COLO829 (cell line): ENCODE measurements at regions not wholly inside any gene's neighbourhood (a gene's known extent, or its start where the extent isn't known, plus 50 kb on each side); places are given as distances from the start of the nearest gene placed in this dataset.
"Not testable (repeated sequence)": the region's sequence is repeated elsewhere in the genome, so short reads cannot be mapped to it uniquely, and the experiment has no call there.

Experiments
- DNase-seq: peaks from one replicate; pipeline ENCODE4 v3.0.0; 2012; ENCODE audit warnings: low spot score

GRCh38 chr3:66552846-66553245 is 52.0 kb upstream of the LRIG1 start:
- DNase-seq, result no peak

DNA sequence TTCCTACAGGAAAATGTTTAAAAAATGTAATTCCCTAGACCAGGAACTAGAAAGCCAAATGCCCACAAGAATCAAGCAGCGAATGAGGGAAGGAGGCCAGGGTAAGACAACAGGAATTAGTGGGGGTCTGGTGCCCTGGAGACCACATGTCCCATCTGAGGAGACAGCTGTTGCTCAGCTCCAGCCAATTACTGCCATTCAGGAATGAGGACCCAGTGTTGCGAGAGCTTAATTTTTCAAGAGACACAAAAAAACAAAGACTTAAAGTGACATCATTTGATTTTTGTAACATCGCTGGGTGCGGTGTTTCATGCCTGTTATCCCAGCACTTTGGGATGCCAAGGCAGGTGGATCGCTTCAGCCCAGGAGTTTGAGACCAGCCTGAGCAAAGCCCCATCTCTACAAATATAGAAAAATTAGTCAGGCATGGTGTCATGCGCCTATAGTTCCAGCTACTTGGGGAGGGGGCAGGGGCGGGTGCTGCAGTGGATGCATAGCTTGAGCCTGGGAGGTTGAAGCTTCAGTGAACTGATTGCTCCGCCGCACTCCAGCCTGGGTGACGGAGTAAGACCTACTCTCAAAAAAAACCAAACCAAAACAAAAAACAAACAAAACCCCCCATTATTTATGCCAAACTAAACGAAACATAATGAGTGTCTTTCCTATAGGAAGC is 52.8 kb upstream of the LRIG1 start:
- DNase-seq, result no peak

DNA sequence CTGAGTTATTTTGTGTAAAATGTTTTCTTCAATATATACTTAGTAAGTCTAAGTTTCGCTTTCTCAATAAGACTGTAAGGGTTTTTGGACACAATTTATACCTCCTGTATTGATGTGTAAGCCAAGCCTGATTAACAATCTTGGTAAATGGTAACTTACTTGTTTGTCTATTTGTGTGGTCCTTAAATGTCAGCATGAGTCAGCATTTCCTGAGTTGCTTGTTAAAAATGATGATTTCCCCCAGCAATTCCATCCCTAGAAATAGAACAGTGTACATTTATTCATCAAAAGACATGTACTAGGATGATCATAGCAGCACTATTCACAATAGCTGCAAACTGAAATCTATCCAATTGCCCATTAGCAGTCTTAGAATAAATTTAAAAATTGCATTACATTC is 53.4 kb upstream of the LRIG1 start:
- DNase-seq, result peak; percentile 59

GRCh38 chr3:66555214-66555844 is 54.5 kb upstream of the LRIG1 start:
- peak; percentile 45 for DNase-seq

GRCh38 chr3:66557170-66557569 is 56.3 kb upstream of the LRIG1 start:
- no peak for DNase-seq

- DNase-seq, result not testable (repeated sequence)
Observed at GRCh38 chr3:66559924-66560323, 59.1 kb upstream of the LRIG1 start.

DNA sequence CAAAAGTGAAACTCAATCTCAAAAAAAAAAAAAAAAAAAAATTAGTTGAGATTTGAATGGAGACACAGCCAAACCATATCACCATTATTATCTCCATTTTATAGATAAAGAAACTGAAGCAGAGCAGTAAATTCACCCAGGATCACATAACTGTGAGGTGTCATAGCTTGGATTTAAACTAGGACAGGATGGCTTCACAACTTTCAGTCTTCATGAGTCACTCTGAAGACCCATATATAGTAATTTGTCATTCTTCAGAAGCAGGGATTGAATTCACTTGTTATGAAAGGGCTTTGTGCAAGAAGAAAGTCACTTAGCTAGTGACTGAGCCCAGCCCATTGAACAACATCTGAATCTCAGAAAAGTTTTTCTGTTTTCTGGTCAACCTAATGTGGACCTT is 60.5 kb upstream of the LRIG1 start:
- DNase-seq, result no peak

DNA sequence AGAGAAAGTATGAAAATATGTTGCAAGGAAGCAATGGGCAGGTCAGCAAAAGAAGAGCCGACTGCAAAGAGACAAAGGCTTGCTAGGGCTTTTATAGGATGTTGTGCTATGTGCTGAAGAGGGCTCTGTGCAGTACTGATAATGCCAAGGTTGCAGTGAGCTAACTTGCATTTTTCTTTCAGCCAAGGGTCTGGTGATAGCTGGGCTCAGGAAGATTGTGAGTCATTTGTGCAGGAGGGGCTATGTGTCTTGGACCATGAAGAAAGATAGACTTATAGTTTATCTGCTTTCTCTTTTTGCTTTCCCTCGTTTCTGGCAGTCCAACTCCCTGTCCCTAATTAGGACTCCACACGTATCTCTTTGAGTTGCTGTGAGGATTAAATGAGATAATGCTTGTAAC is 64.5 kb upstream of the LRIG1 start:
- no peak for DNase-seq

- no peak for DNase-seq
Observed at GRCh38 chr3:66567077-66567476, 66.3 kb upstream of the LRIG1 start.

- no peak for DNase-seq
Observed at GRCh38 chr3:66572090-66572675, 71.4 kb upstream of the LRIG1 start.

DNA sequence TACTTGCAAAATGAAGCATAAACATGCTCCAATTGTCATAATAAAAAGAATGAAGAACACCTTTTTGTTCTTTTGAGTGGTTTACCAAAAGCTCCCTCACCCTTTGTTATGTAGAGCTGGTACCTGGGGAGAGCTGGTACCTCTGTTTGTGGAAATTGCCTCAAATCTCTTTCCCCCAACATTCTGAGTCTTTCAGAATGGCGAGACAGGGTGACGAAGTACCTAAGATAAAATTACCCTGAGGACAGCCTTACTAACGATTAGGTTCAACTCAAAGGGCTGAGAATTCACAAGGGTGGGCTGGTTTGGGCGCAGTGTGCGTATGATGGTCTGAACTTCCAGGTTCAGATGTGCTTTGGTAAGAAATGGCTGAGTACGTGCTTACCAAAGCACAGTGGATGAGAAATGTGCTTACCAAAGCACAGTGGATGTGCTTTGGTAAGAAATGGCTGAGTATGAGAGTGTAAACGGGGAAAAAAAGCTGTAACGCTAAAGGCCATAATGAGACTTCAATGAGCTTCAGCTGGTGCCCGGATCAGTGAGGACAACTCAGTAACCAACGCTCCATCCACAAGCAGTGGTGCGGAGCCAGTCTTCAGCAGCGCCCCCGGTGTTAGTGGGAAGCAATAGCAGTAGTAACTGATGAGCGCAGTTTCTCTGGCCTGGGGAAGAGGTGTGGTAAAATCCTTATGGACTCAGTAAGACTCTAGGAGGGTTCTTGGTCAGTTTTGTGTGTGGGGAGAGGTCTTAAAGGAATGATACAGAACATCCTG is 72.3 kb upstream of the LRIG1 start:
- no peak for DNase-seq

GRCh38 chr3:66574091-66574490 is 73.3 kb upstream of the LRIG1 start:
- DNase-seq, result no peak

- DNase-seq, result no peak
Observed at GRCh38 chr3:66577426-66578203, 76.8 kb upstream of the LRIG1 start.

DNA sequence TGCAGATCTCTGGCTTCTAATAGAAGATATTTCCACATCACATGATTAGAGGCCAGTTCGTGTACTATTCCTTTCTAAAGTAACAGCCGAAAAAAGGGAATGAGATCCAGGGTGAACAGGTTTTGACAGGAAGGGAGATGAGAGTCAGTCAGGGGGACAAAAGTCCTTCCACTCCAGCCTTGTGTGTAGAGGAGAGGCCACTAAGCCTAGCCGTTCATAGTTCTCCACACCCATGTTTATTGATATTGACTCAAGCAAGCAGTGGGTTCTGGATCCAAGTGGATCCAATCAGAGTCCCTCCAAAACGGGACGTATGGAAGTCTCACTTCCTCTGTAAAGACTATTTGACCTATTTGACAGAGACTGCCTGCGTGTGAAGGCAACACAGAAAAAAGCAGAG is 80.4 kb upstream of the LRIG1 start:
- no peak for DNase-seq

GRCh38 chr3:66582721-66583423 is 82.0 kb upstream of the LRIG1 start:
- no peak for DNase-seq

GRCh38 chr3:66583424-66584040 is 82.7 kb upstream of the LRIG1 start:
- no peak for DNase-seq

DNA sequence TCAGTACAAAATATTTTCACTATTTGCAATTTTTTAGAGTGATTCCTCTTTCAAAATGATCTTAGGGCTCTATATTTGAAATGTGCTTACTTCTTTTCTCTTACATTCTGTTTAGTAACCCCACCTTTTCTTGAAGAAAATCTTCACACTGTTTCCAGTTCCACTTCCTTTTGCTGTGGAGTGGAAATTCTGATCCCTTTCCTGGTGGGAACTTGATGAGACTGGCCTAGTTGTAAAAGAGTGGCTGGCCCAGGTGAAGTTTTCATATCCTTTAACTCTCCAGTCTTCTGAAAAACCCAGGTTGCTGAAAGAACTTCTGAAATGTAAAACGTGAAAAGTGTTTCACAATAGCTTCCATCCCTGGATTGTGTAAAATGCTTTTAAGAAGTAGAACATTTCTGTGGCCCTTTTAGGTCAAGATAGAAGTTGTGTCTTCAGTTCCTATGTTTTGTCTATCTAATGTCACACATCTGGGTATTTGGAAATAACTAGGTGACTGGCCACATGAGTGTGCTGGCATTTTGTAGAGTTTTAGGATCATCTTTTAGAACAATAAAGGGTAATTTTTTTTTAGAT is 84.8 kb upstream of the LRIG1 start:
- DNase-seq, result no peak

DNA sequence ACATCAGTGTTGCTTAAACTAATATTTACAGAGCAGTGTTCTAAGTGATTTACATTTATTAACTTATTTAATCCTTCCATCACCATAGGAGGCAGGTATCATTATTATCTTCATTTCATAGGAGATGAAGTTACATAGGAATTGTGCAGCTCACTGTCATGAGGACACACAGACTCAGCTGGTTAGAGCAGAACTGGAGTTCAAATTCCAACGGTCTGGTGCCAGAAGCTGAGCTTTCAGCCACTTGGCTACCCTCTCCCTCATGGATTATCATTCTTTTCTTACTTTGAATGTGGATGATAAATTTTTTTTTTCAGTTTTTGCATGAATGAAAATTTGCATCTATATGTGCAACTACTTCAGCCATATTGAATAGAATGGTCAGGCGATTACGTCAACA is 86.0 kb upstream of the LRIG1 start:
- no peak for DNase-seq

DNA sequence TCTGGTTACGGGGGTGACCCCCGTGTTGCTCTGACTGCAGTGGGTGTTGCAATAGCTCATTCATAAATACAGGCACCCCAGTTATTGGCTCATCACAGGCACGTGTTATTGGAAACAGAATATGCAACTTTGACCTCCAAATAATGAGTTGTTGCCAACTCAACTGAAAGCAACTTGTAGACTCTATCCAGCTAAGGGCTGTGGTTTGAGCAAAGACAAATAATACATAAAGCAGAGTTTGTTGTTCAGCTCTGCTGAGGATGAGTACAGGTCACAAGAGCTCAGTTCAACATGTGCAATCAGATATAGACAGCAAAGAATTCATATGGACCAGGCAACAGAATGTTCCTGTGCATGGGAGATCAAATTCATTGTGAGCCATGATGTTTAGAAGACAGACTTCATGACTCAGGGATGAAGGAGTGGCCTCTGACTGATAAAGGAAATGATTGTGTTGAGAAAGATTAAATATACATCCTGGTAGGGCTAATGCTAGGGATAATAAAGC is 87.6 kb upstream of the LRIG1 start:
- peak; percentile 70 for DNase-seq

DNA sequence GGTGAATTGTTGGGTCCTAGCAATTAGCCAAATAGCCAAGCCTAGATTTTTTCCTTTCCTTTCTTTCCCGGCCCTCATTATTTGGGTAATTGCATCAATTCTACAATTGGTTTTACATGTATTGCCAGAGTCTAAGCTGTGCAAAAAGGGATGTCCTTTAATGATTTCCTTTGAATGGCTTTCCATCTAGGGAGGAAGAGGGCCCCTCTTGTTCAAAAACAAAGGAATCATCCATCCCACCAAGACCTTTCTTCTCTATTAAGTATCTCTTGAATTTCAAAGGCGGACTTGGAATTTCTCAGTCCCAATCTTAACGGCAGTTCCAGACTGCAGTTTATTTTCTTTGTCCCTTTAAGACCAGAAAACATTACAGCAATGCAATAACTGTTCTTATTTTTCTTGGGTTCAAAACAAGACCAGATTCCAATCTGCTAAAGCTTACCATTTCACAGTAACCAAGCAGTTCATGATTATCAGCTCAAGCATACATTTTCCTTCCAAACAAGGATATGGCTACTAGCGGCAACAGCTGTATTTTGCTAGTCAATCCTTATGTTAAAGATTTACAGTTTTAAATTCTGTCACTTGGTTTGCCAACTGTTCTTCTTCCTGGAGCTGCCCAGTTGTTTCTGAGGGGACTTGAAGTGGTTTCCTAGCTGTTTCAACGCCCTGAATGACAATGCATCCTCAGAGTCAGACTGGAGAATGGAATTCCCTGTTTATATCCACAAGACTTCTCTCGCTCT is 91.4 kb upstream of the LRIG1 start:
- DNase-seq, result no peak
